Stimulated activated CD8-positive, alpha-beta memory T cell treated with anti-CD3 and anti-CD28 coated beads, Interleukin-4, amount 100 ng/mL, for 1 hour (primary cell): ENCODE measurements at regions not wholly inside any gene's neighbourhood (a gene's known extent, or its start where the extent isn't known, plus 50 kb on each side); places are given as distances from the start of the nearest gene placed in this dataset.

Source experiments
- DNase-seq, 2 donors: peaks; one replicate each; pipeline ENCODE4 v3.0.0-alpha.2; 2020; ENCODE audit warnings: low read depth in 2 of 2, low spot score in 1 of 2

- no peak for DNase-seq
Observed at GRCh38 chr4:181971973-181972372, 271.2 kb upstream of the TENM3 start.

GRCh38 chr4:181976764-181977163 is 266.4 kb upstream of the TENM3 start:
- no peak for DNase-seq

GRCh38 chr4:181982437-181982836 is 260.8 kb upstream of the TENM3 start:
- no peak for DNase-seq

DNA sequence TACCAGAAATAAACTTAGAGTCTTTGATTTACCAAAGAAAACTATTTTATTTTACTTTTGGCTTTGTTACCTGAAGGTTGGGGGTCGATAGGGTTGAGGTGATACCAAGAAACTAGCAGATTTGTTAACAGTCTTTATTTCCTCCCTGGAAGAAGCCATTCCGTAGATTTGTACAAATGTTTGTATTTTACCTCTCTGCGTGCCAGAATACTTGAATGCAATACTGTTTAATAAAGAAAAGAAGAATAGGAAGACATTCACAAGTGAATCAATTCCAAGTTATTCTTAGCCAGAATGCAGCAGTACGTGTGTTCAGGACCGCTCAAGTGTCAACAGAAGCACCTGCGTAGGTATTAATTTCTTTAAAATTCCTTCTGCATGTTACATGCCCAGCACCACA is 260.3 kb upstream of the TENM3 start:
- DNase-seq: no peak

DNA sequence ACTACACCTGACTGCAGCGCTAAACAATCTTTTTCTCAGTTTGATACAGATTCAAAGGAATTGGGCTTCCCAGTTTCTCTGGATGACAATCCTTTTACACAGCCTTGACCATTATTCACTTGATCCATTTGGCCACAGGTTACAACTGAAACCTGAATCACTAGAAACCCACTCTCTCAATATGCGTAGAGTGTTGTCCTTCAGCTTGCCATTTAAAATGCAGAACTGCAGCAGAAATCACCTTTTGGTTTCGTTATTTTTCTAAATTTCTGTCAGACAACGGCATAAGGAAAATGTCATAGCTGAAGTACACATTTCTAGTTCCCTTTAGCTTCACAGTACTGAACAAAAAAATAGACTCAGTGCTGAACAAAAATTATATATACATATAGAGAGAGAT is 255.8 kb upstream of the TENM3 start:
- DNase-seq: no peak

GRCh38 chr4:181989071-181989470 is 254.1 kb upstream of the TENM3 start:
- DNase-seq: no peak

DNA sequence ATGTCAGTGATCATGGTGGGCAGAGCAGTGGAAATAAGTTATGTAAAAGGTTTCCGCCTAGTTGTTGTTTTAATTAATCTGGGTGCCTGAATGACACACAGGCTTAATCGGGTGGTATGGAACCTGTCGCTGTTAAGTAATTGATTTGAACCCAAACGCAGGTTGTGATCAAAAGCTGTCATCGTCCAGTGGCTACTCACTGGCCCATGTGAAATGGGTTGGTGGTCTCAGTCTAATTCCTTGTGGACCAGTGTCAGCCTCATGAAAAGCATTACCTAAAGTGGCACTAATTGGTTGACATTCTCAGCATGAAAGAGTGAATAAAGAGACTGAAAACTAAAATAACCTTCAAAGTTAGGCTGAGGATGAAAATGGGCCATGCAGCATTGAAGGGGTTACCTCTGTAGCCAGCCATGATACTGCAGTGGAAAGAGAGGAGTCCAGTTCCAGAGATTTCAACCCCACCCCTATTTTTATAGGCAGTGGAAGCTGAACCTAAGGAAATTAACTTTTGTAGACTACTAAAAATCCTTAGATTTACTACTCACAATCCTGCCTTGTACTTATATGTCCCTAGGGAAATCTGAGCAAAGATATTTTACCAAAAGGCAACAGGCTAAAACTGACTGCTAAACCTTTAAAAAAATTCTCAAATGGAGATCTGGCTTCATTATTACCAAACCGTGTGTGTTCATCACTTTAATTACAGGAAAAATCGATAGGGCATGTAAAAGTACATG is 251.7 kb upstream of the TENM3 start:
- no peak for DNase-seq

DNA sequence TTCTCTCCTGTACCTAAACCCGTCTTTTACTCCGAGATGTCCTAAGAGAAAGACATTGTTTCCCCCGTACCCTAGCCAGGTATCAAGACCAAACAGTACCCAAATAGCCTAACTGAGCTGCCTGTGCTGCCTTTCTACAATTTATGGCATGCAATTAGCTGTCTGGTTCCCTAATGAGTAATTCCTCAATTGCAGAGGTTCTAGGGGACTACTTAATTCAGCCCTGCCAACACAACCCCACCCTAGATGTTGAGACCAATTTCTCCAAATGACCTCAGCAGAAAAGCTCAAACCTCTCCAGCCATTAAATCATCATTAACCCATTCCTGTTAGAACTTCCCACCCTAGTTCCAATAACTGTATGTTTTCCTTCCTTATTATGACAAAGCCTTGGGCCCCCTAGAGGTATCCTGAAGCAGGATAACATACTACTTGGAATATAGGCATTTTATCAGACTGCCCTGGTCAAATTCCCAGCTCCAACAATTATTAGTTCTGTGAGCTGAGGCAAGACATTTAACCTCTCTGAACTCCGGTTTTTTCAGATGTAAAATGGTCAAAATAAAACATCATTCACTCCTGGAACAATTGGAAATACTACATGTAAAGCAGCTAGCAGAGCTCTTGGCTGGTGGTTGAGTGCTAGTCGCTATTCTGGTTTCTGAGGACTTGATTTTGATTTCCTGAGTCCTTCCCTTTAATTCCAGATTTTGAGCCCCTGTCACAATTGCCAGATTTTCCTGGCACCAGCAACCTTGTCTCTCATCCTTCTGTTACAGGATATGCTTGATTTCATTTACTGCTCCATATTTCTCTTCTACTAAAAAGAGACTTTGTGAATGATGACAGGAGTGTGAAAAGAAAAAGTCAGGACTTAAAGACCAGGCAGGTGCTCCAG is 244.6 kb upstream of the TENM3 start:
- DNase-seq: no peak

- no peak for DNase-seq
Observed at GRCh38 chr4:182000077-182000476, 243.1 kb upstream of the TENM3 start.

GRCh38 chr4:182010876-182011275 is 232.3 kb upstream of the TENM3 start:
- no peak for DNase-seq

- DNase-seq: no peak
Observed at GRCh38 chr4:182014164-182014563, 229.0 kb upstream of the TENM3 start.

GRCh38 chr4:182015014-182015413 is 228.2 kb upstream of the TENM3 start:
- DNase-seq: no peak

DNA sequence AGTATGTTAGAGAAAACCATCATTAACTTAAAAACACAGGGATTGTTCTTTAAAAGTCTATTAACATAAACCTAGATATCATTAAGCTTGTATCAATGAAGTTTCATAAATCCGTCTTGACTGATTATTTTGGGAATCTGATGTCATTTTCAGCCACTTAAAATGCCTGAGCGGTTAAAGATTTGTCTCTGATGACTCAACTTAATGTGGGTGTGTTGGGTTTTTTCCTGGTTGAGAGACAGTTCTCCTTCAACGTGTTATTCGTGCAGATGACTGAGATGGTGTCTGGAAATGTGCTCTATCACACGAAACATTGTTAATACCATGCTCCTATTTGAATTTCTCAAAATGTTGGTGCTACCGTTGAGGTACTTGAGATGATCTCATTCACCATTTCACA is 227.3 kb upstream of the TENM3 start:
- no peak for DNase-seq

- DNase-seq: no peak
Observed at GRCh38 chr4:182017038-182017437, 226.2 kb upstream of the TENM3 start.

GRCh38 chr4:182018691-182019090 is 224.5 kb upstream of the TENM3 start:
- no peak for DNase-seq

GRCh38 chr4:182019148-182019652 is 224.0 kb upstream of the TENM3 start:
- no peak for DNase-seq

- no peak for DNase-seq
Observed at GRCh38 chr4:182022909-182023308, 220.3 kb upstream of the TENM3 start.

GRCh38 chr4:182023469-182023868 is 219.7 kb upstream of the TENM3 start:
- no peak for DNase-seq

GRCh38 chr4:182042945-182043344 is 200.3 kb upstream of the TENM3 start:
- no peak for DNase-seq

- no peak for DNase-seq
Observed at GRCh38 chr4:182048871-182049270, 194.3 kb upstream of the TENM3 start.

- DNase-seq: no peak
Observed at GRCh38 chr4:182056866-182057265, 186.3 kb upstream of the TENM3 start.

DNA sequence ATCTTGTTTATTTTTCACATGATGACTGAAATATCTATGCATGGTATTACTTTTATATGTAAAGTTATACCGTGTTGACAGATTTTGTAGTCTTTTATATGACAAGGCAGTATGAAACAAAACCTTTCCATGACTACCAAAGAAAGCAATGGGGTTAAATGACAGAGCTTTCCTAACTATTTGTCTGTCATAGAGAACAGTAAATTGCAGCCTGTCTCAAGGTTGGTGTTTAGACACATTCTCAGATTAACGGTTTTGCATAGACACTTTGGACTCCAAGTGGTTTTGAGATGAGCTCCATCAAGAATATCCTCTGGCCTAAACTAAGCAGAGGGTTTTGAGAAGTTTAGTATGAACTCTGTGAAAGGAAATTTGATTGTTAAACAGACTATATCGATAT is 180.7 kb upstream of the TENM3 start:
- DNase-seq: no peak
